Fibroblast of lung (primary cell): ENCODE measurements at regions not wholly inside any gene's neighbourhood (a gene's known extent, or its start where the extent isn't known, plus 50 kb on each side); places are given as distances from the start of the nearest gene placed in this dataset.

Experiments
- DNase-seq, 2 donors: peaks; one replicate each; pipeline versions ENCODE4 v3.0.0 to v3.0.0-alpha.2; 2010; ENCODE audit warnings: low read depth in 2 of 2
- H2AFZ ChIP-seq: 2 replicates; pipeline ENCODE4 v1.5.1; 2012; ENCODE audit warnings: low read length, control low read depth, inconsistent platforms
- H3K27ac ChIP-seq: 2 replicates; pipeline ENCODE4 v1.5.1; 2011; ENCODE audit warnings: low read length, control low read depth; ENCODE audit not compliant: insufficient read depth
- H3K27me3 ChIP-seq: 2 replicates; pipeline ENCODE4 v1.5.1; 2011; ENCODE audit warnings: mild to moderate bottlenecking, low read length; ENCODE audit not compliant: control insufficient read depth, insufficient read depth
- H3K36me3 ChIP-seq: 2 replicates; pipeline ENCODE4 v1.5.1; 2011; ENCODE audit warnings: low read length; ENCODE audit not compliant: control insufficient read depth, insufficient read depth
- H3K4me1 ChIP-seq: 2 replicates; pipeline ENCODE4 v1.5.1; 2011; ENCODE audit warnings: low read length; ENCODE audit not compliant: control insufficient read depth, insufficient read depth; ENCODE audit errors: extremely low read depth
- H3K4me2 ChIP-seq: 2 replicates; pipeline ENCODE4 v1.5.1; 2011; ENCODE audit warnings: low read length, control low read depth; ENCODE audit not compliant: insufficient read depth; ENCODE audit errors: extremely low read depth
- H3K4me3 ChIP-seq, 4 experiments: fragments of 200-600 bp in 1 of 4; sonication (generic) in 1 of 4; replicated peaks in 1 of 4; 2 replicates each; pipeline ENCODE4 v1.5.1; 2011 to 2016; ENCODE audit warnings: low read length in 4 of 4, low read depth in 3 of 4, mild to moderate bottlenecking in 3 of 4, control low read depth in 2 of 4, inconsistent platforms in 1 of 4, mixed read lengths in 1 of 4; ENCODE audit not compliant: insufficient read depth in 1 of 4; ENCODE audit errors: control extremely low read depth in 1 of 4
- H3K79me2 ChIP-seq: 2 replicates; pipeline ENCODE4 v1.5.1; 2012; ENCODE audit warnings: mild to moderate bottlenecking, low read length, inconsistent platforms; ENCODE audit not compliant: control insufficient read depth, insufficient read depth
- H3K9ac ChIP-seq: 2 replicates; pipeline ENCODE4 v1.5.1; 2011; ENCODE audit warnings: mild to moderate bottlenecking, low read length, control low read depth; ENCODE audit not compliant: insufficient read depth
- H3K9me3 ChIP-seq: 2 replicates; pipeline ENCODE4 v1.5.1; 2012; ENCODE audit warnings: low read depth, low read length; ENCODE audit not compliant: control insufficient read depth, insufficient read depth
- H4K20me1 ChIP-seq: 2 replicates; pipeline ENCODE4 v1.5.1; 2011; ENCODE audit warnings: low read length; ENCODE audit not compliant: control insufficient read depth, insufficient read depth; ENCODE audit errors: extremely low read depth
- CTCF ChIP-seq, 2 donors: IDR thresholded peaks in 1 of 2; conservative IDR thresholded peaks in 1 of 2; 1 replicate in 1 of 2; 2 replicates in 1 of 2; pipeline ENCODE4 v1.5.1; 2011 to 2012; ENCODE audit warnings: low read length in 2 of 2, control low read depth in 1 of 2, inconsistent platforms in 1 of 2, low read depth in 1 of 2, mild to moderate bottlenecking in 1 of 2
- EZH2 ChIP-seq: IDR thresholded peaks from 2 replicates; pipeline ENCODE4 v1.5.1; 2012; ENCODE audit warnings: low read length, control low read depth, mild to moderate bottlenecking; ENCODE audit errors: missing control alignments

- Histone ChIP-seq H3K9me3 (no peaks in the 10 kb centered on the region), H2AFZ (no peak overlapping the region), H4K20me1 (no peaks in the 10 kb centered on the region), H3K4me2 (no peak overlapping the region), H3K27me3 (no peaks in the 10 kb centered on the region), H3K27ac (no peak overlapping the region), H3K4me3 (no peak overlapping the region), H3K9ac (no peak overlapping the region), H3K79me2 (no peaks in the 10 kb centered on the region), H3K36me3 (no peaks in the 10 kb centered on the region), H3K4me1 (peaks cover 9% of the 10 kb centered on the region)
- TF ChIP-seq EZH2 = no peak
- no peak for TF ChIP-seq CTCF (conservative IDR thresholded peaks at IDR 0.05 in 1 of 2, IDR thresholded peaks at IDR 0.05 in 1 of 2; ENCODE audit: low read depth in 1 of 2, low read length in 2 of 2)
- DNase-seq = peak in 1 of 2 donors; percentile 23
Measured at GRCh38 chr6:112934433-112935327, 587.5 kb downstream of the RFPL4B start.

DNA sequence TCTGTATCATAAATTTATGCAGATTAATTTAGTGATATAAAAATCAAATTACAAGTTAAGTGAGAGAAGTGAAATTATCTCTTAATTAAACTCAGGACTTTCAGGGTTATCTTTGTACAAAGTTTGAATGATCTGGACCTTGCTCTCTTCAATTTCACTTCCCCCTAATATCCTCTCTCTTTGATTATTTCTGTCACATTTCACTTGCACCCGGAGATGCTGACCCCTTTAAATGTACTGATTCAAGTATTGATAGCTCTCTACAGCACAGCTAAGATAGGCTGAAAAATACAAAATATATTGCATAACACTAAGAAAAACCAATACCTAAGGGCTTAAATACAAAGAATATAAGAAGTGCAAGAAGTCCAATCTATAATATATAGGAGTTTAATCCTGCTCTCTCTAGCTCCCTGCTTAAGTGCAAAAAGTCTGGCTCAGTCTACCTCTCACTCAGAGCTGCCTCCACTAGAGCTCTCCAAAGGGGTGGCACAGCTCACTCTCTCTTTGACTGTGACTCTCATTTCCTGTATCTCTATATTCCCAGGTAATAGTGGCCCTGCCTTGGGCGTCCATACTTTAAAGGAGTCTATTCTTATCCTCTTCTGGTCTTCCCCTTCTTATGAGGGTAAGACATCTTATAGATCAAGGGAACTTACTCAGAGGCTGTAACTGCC is 588.4 kb downstream of the RFPL4B start:
- Histone ChIP-seq H3K9ac (no peak overlapping the region), H3K27me3 (no peaks in the 10 kb centered on the region), H4K20me1 (no peaks in the 10 kb centered on the region), H3K4me3 (no peak overlapping the region), H3K4me2 (no peak overlapping the region), H3K27ac (no peak overlapping the region), H3K9me3 (no peaks in the 10 kb centered on the region), H3K36me3 (no peaks in the 10 kb centered on the region), H3K4me1 (peaks cover 9% of the 10 kb centered on the region), H3K79me2 (no peaks in the 10 kb centered on the region), H2AFZ (no peak overlapping the region)
- TF ChIP-seq CTCF (conservative IDR thresholded peaks at IDR 0.05 in 1 of 2, IDR thresholded peaks at IDR 0.05 in 1 of 2; ENCODE audit: low read depth in 1 of 2, low read length in 2 of 2) (no peak), EZH2 (no peak)
- no peak for DNase-seq

- Histone ChIP-seq H3K4me1 (peaks cover 9% of the 10 kb centered on the region), H3K79me2 (no peaks in the 10 kb centered on the region), H4K20me1 (no peaks in the 10 kb centered on the region), H3K9ac (no peak overlapping the region), H3K4me2 (no peak overlapping the region), H3K36me3 (no peaks in the 10 kb centered on the region), H2AFZ (no peak overlapping the region), H3K27ac (no peak overlapping the region), H3K9me3 (no peaks in the 10 kb centered on the region), H3K4me3 (no peak overlapping the region), H3K27me3 (no peaks in the 10 kb centered on the region)
- DNase-seq = no peak
- TF ChIP-seq EZH2 = no peak
- TF ChIP-seq CTCF (conservative IDR thresholded peaks at IDR 0.05 in 1 of 2, IDR thresholded peaks at IDR 0.05 in 1 of 2; ENCODE audit: low read depth in 1 of 2, low read length in 2 of 2) = no peak
Measured at GRCh38 chr6:112936079-112936472, 588.9 kb downstream of the RFPL4B start.
